ENCODE measurements at regions not wholly inside any gene's neighbourhood (a gene's known extent, or its start where the extent isn't known, plus 50 kb on each side); places are given as distances from the start of the nearest gene placed in this dataset.
A peak's percentile ranks its signal among the peaks of the same experiment; 100 is the strongest.

DNA sequence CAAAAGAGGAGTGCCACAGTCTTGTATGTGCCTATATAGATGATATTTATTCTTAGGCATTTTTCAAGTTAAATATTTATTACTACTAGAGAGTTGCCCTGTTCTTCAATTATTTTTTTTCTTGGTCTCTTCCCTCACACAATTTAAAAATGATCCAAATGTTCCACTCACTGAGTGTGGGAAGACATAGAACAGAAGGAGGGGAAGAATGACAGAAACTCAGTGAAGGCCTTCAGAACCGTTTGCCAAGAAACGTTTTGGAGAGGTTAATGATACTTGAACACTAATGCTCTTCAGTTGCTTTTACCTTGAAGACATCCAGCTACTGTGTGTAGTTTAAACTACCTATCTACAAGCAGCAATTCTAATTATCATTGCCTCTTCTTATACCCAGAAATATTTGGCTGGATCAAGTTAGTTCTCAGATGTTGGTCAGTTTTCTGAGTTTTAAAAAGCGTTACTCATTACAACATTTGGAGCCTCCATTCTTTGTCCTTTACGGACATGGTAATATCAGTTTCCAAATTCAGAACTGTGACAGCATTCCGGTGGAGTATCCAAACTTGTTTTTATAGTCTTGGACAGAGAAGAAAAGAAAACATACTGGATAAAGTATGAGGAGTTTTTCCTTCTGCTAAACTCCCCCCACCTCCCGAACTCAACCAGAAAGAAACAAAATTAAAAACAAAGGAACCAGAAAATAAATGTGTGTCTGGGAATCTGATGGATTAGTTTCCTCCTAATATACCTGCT is 389.7 kb downstream of the SPRY1 start:
- H3K36me3 ChIP-seq (ENCODE audit: insufficient read depth, low read length), result no peaks in the 10 kb centered on the region
- H3K27me3 ChIP-seq (ENCODE audit: insufficient read depth, low read length), result no peaks in the 10 kb centered on the region
- peaks cover 47% of the 10 kb centered on the region for H3K4me1 ChIP-seq (ENCODE audit: control insufficient read depth, insufficient read depth, low read length, unreplicated experiment)
- peak overlapping the region; percentile 6 for H2AFZ ChIP-seq (ENCODE audit: low read length, unreplicated experiment)
- H3K79me2 ChIP-seq (ENCODE audit: control insufficient read depth, insufficient read depth, low read length, unreplicated experiment), result no peaks in the 10 kb centered on the region
- peak overlapping the region; percentile 80 for H3K27ac ChIP-seq (ENCODE audit: low read depth, low read length)
- no peak overlapping the region for H3K4me3 ChIP-seq (ENCODE audit: low read depth, low read length)

DNA sequence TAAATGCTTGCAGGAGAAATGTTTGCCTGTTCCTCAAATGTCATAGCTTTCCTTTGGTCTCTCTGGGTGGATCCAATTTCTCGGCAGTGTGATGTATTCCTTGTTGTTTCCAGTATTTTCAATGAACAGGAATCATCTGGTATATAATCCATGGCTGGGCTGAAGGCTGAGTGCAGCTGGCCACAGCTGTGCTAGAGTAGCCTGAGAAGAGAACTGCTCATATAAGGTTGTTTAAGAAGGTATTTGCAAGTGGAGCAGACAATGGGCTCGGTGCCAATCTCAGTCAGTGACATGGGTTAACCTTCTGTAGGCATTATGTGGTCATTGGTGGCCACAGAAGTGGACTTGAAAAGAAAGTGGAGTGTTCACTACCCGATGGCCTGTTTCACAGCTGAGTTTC is 390.3 kb downstream of the SPRY1 start:
- no peak overlapping the region for H3K4me3 ChIP-seq (ENCODE audit: low read depth, low read length)
- no peaks in the 10 kb centered on the region for H3K27me3 ChIP-seq (ENCODE audit: insufficient read depth, low read length)
- H3K79me2 ChIP-seq (ENCODE audit: control insufficient read depth, insufficient read depth, low read length, unreplicated experiment), result no peaks in the 10 kb centered on the region
- no peak overlapping the region for H3K27ac ChIP-seq (ENCODE audit: low read depth, low read length)
- H2AFZ ChIP-seq (ENCODE audit: low read length, unreplicated experiment), result peak overlapping the region; percentile 6
- H3K4me1 ChIP-seq (ENCODE audit: control insufficient read depth, insufficient read depth, low read length, unreplicated experiment), result peaks cover 47% of the 10 kb centered on the region
- H3K36me3 ChIP-seq (ENCODE audit: insufficient read depth, low read length), result no peaks in the 10 kb centered on the region

DNA sequence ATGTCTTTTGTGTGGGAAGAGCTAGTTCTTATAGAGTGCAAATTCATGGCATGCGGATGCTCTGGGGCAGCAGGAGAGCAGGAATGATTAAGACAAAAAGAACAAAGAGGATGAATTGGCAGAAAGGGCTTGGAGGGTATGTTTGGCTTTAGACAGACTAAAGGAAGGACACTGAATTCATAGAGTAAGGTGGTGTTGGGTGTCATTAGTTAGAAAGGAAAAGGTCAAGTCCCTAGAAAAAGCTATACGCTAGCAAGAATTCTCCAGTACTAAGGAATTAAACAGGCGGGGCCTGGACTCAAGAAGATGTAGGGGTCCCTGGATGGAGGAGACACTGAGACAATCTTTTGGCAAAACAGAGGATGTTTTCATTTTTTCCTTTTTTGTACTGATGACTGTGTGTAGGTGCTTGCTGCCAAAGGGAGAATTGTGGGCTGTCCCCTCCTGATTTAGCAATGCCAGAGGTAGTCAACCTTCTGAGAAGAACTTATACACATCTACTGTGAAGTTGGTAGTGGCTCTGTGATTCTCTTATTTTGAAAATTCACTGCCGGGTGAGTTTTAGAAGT is 391.0 kb downstream of the SPRY1 start:
- no peak overlapping the region for H3K4me3 ChIP-seq (ENCODE audit: low read depth, low read length)
- no peaks in the 10 kb centered on the region for H3K36me3 ChIP-seq (ENCODE audit: insufficient read depth, low read length)
- no peak overlapping the region for H3K27ac ChIP-seq (ENCODE audit: low read depth, low read length)
- no peaks in the 10 kb centered on the region for H3K79me2 ChIP-seq (ENCODE audit: control insufficient read depth, insufficient read depth, low read length, unreplicated experiment)
- no peaks in the 10 kb centered on the region for H3K27me3 ChIP-seq (ENCODE audit: insufficient read depth, low read length)
- H2AFZ ChIP-seq (ENCODE audit: low read length, unreplicated experiment), result no peak overlapping the region
- H3K4me1 ChIP-seq (ENCODE audit: control insufficient read depth, insufficient read depth, low read length, unreplicated experiment), result peaks cover 45% of the 10 kb centered on the region

DNA sequence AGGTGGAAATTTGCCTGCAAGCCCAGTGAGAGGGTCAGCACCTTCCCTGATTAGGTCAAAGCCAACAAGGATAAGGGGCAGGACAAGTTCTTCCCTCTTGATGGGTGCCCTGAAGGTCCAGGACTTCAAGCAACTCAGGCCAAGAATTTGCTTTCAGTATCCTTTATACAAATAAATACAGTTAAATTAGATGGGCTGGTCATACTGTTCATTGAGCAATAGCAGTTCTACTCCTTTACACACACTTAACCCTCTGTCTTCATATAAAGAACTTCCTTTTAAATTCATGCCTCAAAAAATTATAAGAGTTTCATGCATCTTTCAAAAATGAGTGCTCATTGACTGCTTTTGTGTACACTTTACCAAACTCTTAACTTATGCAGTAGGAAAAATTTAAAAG is 392.0 kb downstream of the SPRY1 start:
- no peaks in the 10 kb centered on the region for H3K27me3 ChIP-seq (ENCODE audit: insufficient read depth, low read length)
- H2AFZ ChIP-seq (ENCODE audit: low read length, unreplicated experiment), result no peak overlapping the region
- no peaks in the 10 kb centered on the region for H3K36me3 ChIP-seq (ENCODE audit: insufficient read depth, low read length)
- H3K4me3 ChIP-seq (ENCODE audit: low read depth, low read length), result no peak overlapping the region
- no peaks in the 10 kb centered on the region for H3K79me2 ChIP-seq (ENCODE audit: control insufficient read depth, insufficient read depth, low read length, unreplicated experiment)
- H3K27ac ChIP-seq (ENCODE audit: low read depth, low read length), result no peak overlapping the region
- peaks cover 35% of the 10 kb centered on the region for H3K4me1 ChIP-seq (ENCODE audit: control insufficient read depth, insufficient read depth, low read length, unreplicated experiment)

DNA sequence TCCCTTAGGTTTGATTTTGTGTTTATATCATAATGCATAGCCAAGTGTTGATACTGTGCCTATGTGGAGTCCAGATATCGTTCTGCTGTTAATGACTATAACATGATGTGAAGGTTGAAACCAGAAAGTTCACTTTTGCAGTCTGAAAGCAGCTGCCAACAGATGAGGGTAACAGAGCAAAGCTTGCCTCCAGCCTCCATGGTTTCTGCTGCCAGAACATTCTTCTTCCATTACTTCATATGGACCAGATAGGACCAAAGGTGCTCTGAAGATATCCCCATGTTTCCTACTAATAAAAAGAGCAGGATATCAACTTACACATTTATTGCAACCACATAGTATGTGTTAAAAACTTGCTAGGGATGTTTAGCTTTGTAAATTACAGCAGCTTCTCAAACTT is 394.1 kb downstream of the SPRY1 start:
- Histone ChIP-seq H3K27ac (ENCODE audit: low read depth, low read length) (no peak overlapping the region), H3K79me2 (ENCODE audit: control insufficient read depth, insufficient read depth, low read length, unreplicated experiment) (no peaks in the 10 kb centered on the region), H3K4me1 (ENCODE audit: control insufficient read depth, insufficient read depth, low read length, unreplicated experiment) (peaks cover 14% of the 10 kb centered on the region), H2AFZ (ENCODE audit: low read length, unreplicated experiment) (no peak overlapping the region), H3K27me3 (ENCODE audit: insufficient read depth, low read length) (no peaks in the 10 kb centered on the region), H3K36me3 (ENCODE audit: insufficient read depth, low read length) (no peaks in the 10 kb centered on the region), H3K4me3 (ENCODE audit: low read depth, low read length) (no peak overlapping the region)

DNA sequence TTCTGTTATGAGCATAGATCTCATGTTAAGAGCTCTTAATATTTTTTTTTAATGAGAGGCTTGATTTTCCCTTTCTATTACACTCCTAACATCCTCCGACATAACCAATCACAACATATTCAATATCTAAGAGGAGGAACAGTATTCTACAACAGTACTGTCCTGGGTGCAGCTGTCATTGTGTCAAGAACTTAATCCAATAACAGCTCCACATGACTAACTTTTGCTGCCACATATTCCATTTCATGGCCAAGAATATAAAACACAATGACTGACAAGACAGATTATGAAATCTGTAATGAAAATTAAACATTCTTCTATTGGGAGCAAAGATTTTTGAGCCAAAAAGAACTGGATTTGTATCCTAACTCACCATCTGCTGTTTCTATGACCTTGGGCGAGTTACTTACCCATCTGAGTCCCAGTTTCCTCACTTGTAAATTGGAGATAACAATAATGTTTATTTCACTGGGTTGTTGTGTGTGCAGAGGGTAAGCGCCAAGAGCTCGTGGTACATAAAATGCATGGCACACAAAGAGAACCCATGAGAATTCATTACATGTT is 405.6 kb downstream of the SPRY1 start:
- Histone ChIP-seq H3K27ac (ENCODE audit: low read depth, low read length) (no peak overlapping the region), H3K4me3 (ENCODE audit: low read depth, low read length) (no peak overlapping the region), H3K27me3 (ENCODE audit: insufficient read depth, low read length) (no peaks in the 10 kb centered on the region), H3K4me1 (ENCODE audit: control insufficient read depth, insufficient read depth, low read length, unreplicated experiment) (peaks cover 8% of the 10 kb centered on the region), H3K79me2 (ENCODE audit: control insufficient read depth, insufficient read depth, low read length, unreplicated experiment) (no peaks in the 10 kb centered on the region), H3K36me3 (ENCODE audit: insufficient read depth, low read length) (no peaks in the 10 kb centered on the region), H2AFZ (ENCODE audit: low read length, unreplicated experiment) (no peak overlapping the region)

DNA sequence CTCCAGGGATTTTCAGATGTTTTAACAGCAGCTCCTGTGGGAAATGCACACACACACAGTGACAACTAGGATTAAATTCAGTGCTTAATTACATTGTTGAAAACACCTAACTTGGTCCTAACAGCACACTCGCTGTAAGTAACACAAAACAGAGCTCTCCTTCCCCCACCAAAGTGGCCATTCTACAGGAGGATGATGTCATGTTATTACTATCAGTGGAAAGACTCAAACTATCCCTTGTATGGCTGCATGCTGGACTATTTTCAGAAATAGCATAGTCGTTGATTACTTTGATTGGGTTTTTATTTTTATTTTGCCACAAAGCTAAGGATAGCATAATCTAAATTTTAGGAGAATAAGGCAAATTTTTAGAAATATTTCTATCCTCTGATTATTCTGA is 406.3 kb downstream of the SPRY1 start:
- Histone ChIP-seq H3K4me3 (ENCODE audit: low read depth, low read length) (no peak overlapping the region), H3K79me2 (ENCODE audit: control insufficient read depth, insufficient read depth, low read length, unreplicated experiment) (no peaks in the 10 kb centered on the region), H3K27ac (ENCODE audit: low read depth, low read length) (no peak overlapping the region), H3K36me3 (ENCODE audit: insufficient read depth, low read length) (no peaks in the 10 kb centered on the region), H2AFZ (ENCODE audit: low read length, unreplicated experiment) (no peak overlapping the region), H3K27me3 (ENCODE audit: insufficient read depth, low read length) (no peaks in the 10 kb centered on the region), H3K4me1 (ENCODE audit: control insufficient read depth, insufficient read depth, low read length, unreplicated experiment) (peaks cover 8% of the 10 kb centered on the region)

DNA sequence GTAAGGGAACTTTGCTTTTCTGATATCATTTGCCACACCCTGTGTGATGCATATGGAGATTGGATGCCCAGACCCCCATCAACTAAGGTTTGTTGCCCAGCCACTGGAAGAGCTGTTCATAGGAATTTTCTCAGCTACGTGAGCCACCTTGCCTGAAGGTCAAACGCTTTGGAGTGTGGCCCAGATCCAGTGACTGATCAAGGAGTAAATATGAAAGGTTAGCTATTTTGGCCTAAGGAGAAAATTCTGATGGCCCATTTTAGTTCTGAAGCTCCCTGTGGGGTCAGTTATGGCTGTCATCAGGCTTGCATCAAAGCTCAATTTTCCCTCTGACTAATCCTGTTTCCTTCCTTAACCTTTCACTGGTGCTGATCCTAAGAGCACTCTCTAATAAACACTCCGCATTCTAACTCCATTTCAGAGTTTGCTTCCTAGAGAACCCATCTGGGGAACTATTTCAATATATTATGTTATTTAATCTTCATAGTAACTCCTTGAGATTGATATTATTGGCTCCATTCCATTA is 407.7 kb downstream of the SPRY1 start:
- H3K27ac ChIP-seq (ENCODE audit: low read depth, low read length), result no peak overlapping the region
- no peaks in the 10 kb centered on the region for H3K79me2 ChIP-seq (ENCODE audit: control insufficient read depth, insufficient read depth, low read length, unreplicated experiment)
- H3K4me1 ChIP-seq (ENCODE audit: control insufficient read depth, insufficient read depth, low read length, unreplicated experiment), result peaks cover 8% of the 10 kb centered on the region
- no peak overlapping the region for H3K4me3 ChIP-seq (ENCODE audit: low read depth, low read length)
- H3K36me3 ChIP-seq (ENCODE audit: insufficient read depth, low read length), result no peaks in the 10 kb centered on the region
- H3K27me3 ChIP-seq (ENCODE audit: insufficient read depth, low read length), result no peaks in the 10 kb centered on the region
- no peak overlapping the region for H2AFZ ChIP-seq (ENCODE audit: low read length, unreplicated experiment)

DNA sequence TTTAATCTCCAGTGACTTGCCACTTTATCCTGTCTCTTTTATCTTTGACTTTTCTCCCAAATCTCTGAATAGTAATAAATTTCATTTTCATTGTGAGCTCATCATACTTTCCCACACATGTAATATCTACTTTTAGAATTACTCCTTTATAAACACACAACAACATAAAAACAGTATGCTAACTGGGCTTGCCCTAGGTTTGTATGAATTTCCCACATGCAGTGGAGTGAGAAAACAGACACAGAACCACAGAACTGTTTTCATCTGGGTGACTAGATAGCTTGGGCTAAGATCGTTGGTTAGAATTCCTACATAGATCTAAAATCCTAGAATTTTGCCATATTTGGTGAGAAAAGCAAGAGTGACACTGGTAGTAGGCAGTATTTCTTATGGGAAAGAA is 409.5 kb downstream of the SPRY1 start:
- H2AFZ ChIP-seq (ENCODE audit: low read length, unreplicated experiment), result no peak overlapping the region
- no peak overlapping the region for H3K27ac ChIP-seq (ENCODE audit: low read depth, low read length)
- no peaks in the 10 kb centered on the region for H3K79me2 ChIP-seq (ENCODE audit: control insufficient read depth, insufficient read depth, low read length, unreplicated experiment)
- H3K27me3 ChIP-seq (ENCODE audit: insufficient read depth, low read length), result no peaks in the 10 kb centered on the region
- H3K4me3 ChIP-seq (ENCODE audit: low read depth, low read length), result no peak overlapping the region
- no peaks in the 10 kb centered on the region for H3K36me3 ChIP-seq (ENCODE audit: insufficient read depth, low read length)
- peaks cover 8% of the 10 kb centered on the region for H3K4me1 ChIP-seq (ENCODE audit: control insufficient read depth, insufficient read depth, low read length, unreplicated experiment)

DNA sequence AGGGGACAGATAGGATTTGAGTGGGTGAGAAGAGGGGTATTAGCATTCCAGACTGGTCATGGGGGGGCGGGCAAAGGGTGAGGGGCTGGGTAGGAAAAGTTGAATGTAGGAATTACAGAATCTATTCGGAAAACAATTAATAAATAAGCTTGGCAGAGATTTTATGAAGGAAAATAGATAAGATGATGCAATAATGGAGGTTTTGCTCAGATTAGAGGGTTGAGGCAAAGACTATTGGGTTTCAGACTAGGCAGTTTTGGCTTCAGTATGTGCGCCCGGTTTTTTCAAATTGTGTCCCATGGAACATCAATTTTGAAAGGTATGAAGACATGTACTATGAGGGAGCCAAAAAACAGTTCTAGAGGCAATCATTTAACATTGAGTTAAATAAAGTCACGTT is 410.6 kb downstream of the SPRY1 start:
- no peaks in the 10 kb centered on the region for H3K36me3 ChIP-seq (ENCODE audit: insufficient read depth, low read length)
- H3K4me1 ChIP-seq (ENCODE audit: control insufficient read depth, insufficient read depth, low read length, unreplicated experiment), result peaks cover 8% of the 10 kb centered on the region

DNA sequence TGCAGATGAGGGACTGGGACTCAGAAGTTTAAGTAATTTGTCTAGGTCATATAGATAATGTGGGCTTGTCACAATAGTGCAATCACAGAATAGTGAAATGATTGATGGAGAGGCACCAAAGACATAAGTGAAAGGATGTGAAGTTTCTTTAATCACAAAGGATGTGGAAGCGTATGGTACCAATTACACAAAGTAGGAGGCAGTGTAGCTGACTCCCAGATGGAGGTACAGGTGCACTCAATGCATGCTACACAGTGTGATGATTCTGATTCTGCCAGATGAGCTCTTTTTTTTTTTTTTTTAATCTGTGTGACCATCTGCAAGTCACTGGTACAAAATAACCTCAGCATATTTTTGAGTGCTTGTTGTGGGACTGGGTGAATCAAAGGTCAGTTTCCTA is 411.3 kb downstream of the SPRY1 start:
- H3K27me3 ChIP-seq (ENCODE audit: insufficient read depth, low read length), result no peaks in the 10 kb centered on the region
- no peaks in the 10 kb centered on the region for H3K36me3 ChIP-seq (ENCODE audit: insufficient read depth, low read length)
- no peak overlapping the region for H3K27ac ChIP-seq (ENCODE audit: low read depth, low read length)
- H2AFZ ChIP-seq (ENCODE audit: low read length, unreplicated experiment), result no peak overlapping the region
- no peaks in the 10 kb centered on the region for H3K79me2 ChIP-seq (ENCODE audit: control insufficient read depth, insufficient read depth, low read length, unreplicated experiment)
- no peak overlapping the region for H3K4me3 ChIP-seq (ENCODE audit: low read depth, low read length)
- peaks cover 8% of the 10 kb centered on the region for H3K4me1 ChIP-seq (ENCODE audit: control insufficient read depth, insufficient read depth, low read length, unreplicated experiment)

More for the DNA sequence above, 410.6 kb downstream of the SPRY1 start:
- Histone ChIP-seq H3K27ac (ENCODE audit: low read depth, low read length) (no peak overlapping the region), H2AFZ (ENCODE audit: low read length, unreplicated experiment) (no peak overlapping the region), H3K79me2 (ENCODE audit: control insufficient read depth, insufficient read depth, low read length, unreplicated experiment) (no peaks in the 10 kb centered on the region), H3K4me3 (ENCODE audit: low read depth, low read length) (no peak overlapping the region), H3K27me3 (ENCODE audit: insufficient read depth, low read length) (no peaks in the 10 kb centered on the region)
